Thymus (tissue), 11 donors: ENCODE measurements at regions not wholly inside any gene's neighbourhood (a gene's known extent, or its start where the extent isn't known, plus 50 kb on each side); places are given as distances from the start of the nearest gene placed in this dataset.
"Not testable (repeated sequence)": the region's sequence is repeated elsewhere in the genome, so short reads cannot be mapped to it uniquely, and the experiment has no call there.

Experiments used
- DNase-seq, 9 donors: peaks; one replicate each; pipeline ENCODE4 v3.0.0-alpha.2; 2013; ENCODE audit warnings: low spot score in 9 of 9, low read depth in 6 of 9, missing footprints in 1 of 9
- H3K27ac ChIP-seq, 2 donors: one replicate each; pipeline ENCODE4 v1.5.1; 2013; ENCODE audit warnings: control low read depth in 1 of 2, low read depth in 1 of 2, low read length in 1 of 2, mild to moderate bottlenecking in 1 of 2, moderate library complexity in 1 of 2
- H3K27me3 ChIP-seq, 2 donors: one replicate each; pipeline ENCODE4 v1.5.1; 2013; ENCODE audit warnings: low read length in 1 of 2; ENCODE audit not compliant: control insufficient read depth in 2 of 2, insufficient read depth in 1 of 2
- H3K36me3 ChIP-seq, 2 donors: one replicate each; pipeline ENCODE4 v1.5.1; 2013; ENCODE audit warnings: low read length in 1 of 2, mild to moderate bottlenecking in 1 of 2, moderate library complexity in 1 of 2; ENCODE audit not compliant: control insufficient read depth in 2 of 2, insufficient read depth in 2 of 2
- H3K4me1 ChIP-seq, 2 donors: one replicate each; pipeline ENCODE4 v1.5.1; 2013; ENCODE audit warnings: low read length in 2 of 2; ENCODE audit not compliant: control insufficient read depth in 2 of 2, insufficient read depth in 2 of 2
- H3K4me3 ChIP-seq, 2 donors: one replicate each; pipeline ENCODE4 v1.5.1; 2013; ENCODE audit warnings: low read length in 2 of 2, control low read depth in 1 of 2, mild to moderate bottlenecking in 1 of 2
- H3K9me3 ChIP-seq, 2 donors: one replicate each; pipeline ENCODE4 v1.5.1; 2013; ENCODE audit warnings: low read length in 1 of 2, mild to moderate bottlenecking in 1 of 2; ENCODE audit not compliant: control insufficient read depth in 2 of 2, insufficient read depth in 1 of 2
- WGBS: extraction: QIAGEN DNeasy Blood & Tissue Kit; methylation state at CpG from one replicate; pipeline ENCODE4 v1.1.7; 2013; 5-methylcytosine and 5-hydroxymethylcytosine counted together
- donor health status: healthy.

GRCh38 chr1:204011426-204011825 lies 61.5 kb upstream of the SOX13 start:
- Histone ChIP-seq H3K27me3 (no peaks in the 10 kb centered on the region), H3K36me3 (no peaks in the 10 kb centered on the region)
- 93% methylated on average over 5 of the region's 5 CpGs for WGBS

DNA sequence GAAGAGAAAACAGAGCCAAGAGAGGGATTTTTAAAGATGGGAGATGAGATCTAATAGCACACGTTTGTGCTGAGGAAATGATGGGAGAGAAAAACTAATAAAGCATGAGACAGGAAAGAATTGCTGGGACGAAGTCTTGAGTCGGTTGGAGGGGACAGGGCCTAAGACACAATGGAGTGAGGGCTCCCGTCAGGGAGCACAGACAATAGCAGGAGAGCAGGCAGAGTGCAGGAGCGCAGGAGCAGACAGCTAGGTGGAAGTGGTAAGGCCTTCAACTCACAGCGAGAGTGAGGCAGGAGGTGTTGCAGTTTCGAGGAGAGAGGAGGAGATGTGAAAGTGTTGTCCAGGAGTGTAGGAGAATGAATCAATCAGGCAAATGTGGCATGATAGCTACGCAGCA lies 59.9 kb upstream of the SOX13 start:
- DNase-seq: no peak
- peaks cover 0 to 2% of the 10 kb centered on the region in 2 donors for H3K27me3 ChIP-seq
- H3K9me3 ChIP-seq: no peaks in the 10 kb centered on the region
- WGBS: 83% methylated on average over 8 of the region's 8 CpGs
- no peak overlapping the region for H3K4me3 ChIP-seq
- no peaks in the 10 kb centered on the region for H3K36me3 ChIP-seq
- H3K27ac ChIP-seq: no peak overlapping the region
- no peaks in the 10 kb centered on the region for H3K4me1 ChIP-seq

More at GRCh38 chr1:204011426-204011825, 61.5 kb upstream of the SOX13 start:
- DNase-seq: no peak
- H3K4me1 ChIP-seq: no peaks in the 10 kb centered on the region
- H3K27ac ChIP-seq: no peak overlapping the region
- H3K9me3 ChIP-seq: no peaks in the 10 kb centered on the region
- no peak overlapping the region for H3K4me3 ChIP-seq

- no peaks in the 10 kb centered on the region for H3K4me1 ChIP-seq
- H3K27me3 ChIP-seq: peaks cover 0 to 2% of the 10 kb centered on the region in 2 donors
- no peak overlapping the region for H3K27ac ChIP-seq
- H3K36me3 ChIP-seq: no peaks in the 10 kb centered on the region
- no peak for DNase-seq
- H3K9me3 ChIP-seq: no peaks in the 10 kb centered on the region
- 99% methylated on average over 3 of the region's 3 CpGs for WGBS
- H3K4me3 ChIP-seq: no peak overlapping the region
Observed at GRCh38 chr1:204014336-204014735, 58.6 kb upstream of the SOX13 start.

GRCh38 chr1:204014961-204015360 lies 58.0 kb upstream of the SOX13 start:
- not testable (repeated sequence) for DNase-seq, H3K27me3 ChIP-seq, H3K4me1 ChIP-seq, H3K27ac ChIP-seq, H3K9me3 ChIP-seq, H3K36me3 ChIP-seq, H3K4me3 ChIP-seq
- 94% methylated on average over 8 of the region's 8 CpGs for WGBS

- 97% methylated on average over 1 of the region's 1 CpG for WGBS
Observed at GRCh38 chr1:204017032-204017431, 55.9 kb upstream of the SOX13 start.

DNA sequence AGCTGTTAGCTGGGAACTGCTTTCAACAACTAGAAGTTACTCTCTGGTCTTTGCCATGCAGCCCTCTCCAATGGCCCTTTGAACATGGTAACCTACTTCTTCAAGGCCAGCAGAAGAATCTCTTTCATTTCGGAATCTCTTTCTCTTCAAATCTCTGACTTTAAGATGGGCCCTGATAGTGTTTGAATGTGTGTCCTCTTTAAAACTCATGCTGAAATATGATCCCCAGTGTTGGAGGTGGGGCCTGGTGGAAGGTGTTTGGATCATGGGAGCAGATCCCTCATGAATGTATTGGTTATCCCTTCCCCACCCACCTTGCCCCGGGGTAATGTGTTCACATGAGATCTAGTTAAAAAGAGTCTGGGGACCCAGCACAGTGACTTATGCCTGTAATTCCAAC lies 54.5 kb upstream of the SOX13 start:
- Histone ChIP-seq H3K27me3 (peaks cover 0 to 2% of the 10 kb centered on the region in 2 donors), H3K36me3 (no peaks in the 10 kb centered on the region), H3K4me3 (no peak overlapping the region), H3K4me1 (no peaks in the 10 kb centered on the region), H3K27ac (no peak overlapping the region), H3K9me3 (no peaks in the 10 kb centered on the region)
- 83% methylated on average over 2 of the region's 2 CpGs for WGBS
- DNase-seq: no peak

More at GRCh38 chr1:204017032-204017431, 55.9 kb upstream of the SOX13 start:
- Histone ChIP-seq H3K4me1 (no peaks in the 10 kb centered on the region), H3K36me3 (no peaks in the 10 kb centered on the region), H3K9me3 (no peaks in the 10 kb centered on the region), H3K4me3 (no peak overlapping the region), H3K27me3 (peaks cover 0 to 2% of the 10 kb centered on the region in 2 donors), H3K27ac (no peak overlapping the region)
- no peak for DNase-seq
